Upper lobe of left lung (tissue), 6 donors: ENCODE measurements at regions not wholly inside any gene's neighbourhood (a gene's known extent, or its start where the extent isn't known, plus 50 kb on each side); places are given as distances from the start of the nearest gene placed in this dataset.

Source experiments
- ATAC-seq, 2 donors: fragments of 200-7000 bp; cut with Tn5 transposase; one replicate each; pipeline ENCODE4 v1.9.1; 2022; ENCODE audit warnings: mild to moderate bottlenecking in 2 of 2, moderate library complexity in 2 of 2; ENCODE audit not compliant: low FRiP score in 2 of 2
- DNase-seq, 2 donors: peaks; one replicate each; pipeline ENCODE4 v3.0.0-alpha.2; 2019 to 2020
- H3K27ac ChIP-seq, 4 donors: fragments of 200-600 bp; sonication (generic); one replicate each; pipeline ENCODE4 v1.5.1; 2016 to 2019
- H3K27me3 ChIP-seq, 4 donors: fragments of 200-600 bp; sonication (generic); one replicate each; pipeline ENCODE4 v1.5.1; 2017 to 2019
- H3K36me3 ChIP-seq, 4 donors: fragments of 200-600 bp; sonication (generic); one replicate each; pipeline ENCODE4 v1.5.1; 2016 to 2019
- H3K4me1 ChIP-seq, 4 donors: fragments of 200-600 bp; sonication (generic); one replicate each; pipeline ENCODE4 v1.5.1; 2018 to 2019
- H3K4me3 ChIP-seq, 4 donors: fragments of 200-600 bp; sonication (generic); one replicate each; pipeline ENCODE4 v1.5.1; 2017 to 2019; ENCODE audit warnings: mild to moderate bottlenecking in 2 of 4, moderate library complexity in 1 of 4
- H3K9me3 ChIP-seq, 4 donors: fragments of 200-600 bp; sonication (generic); one replicate each; pipeline ENCODE4 v1.5.1; 2018 to 2019
- CTCF ChIP-seq, 6 experiments: fragments of 450-650 bp in 4 of 6; fragments of 200-600 bp in 2 of 6; sonication (generic) in 2 of 6; IDR thresholded peaks; one replicate each; pipeline ENCODE4 v1.5.1; 2016 to 2019; ENCODE audit warnings: antibody characterized with exemption in 6 of 6
- EP300 ChIP-seq, 4 donors: sonication (generic); formaldehyde crosslinking; IDR thresholded peaks; one replicate each; pipeline ENCODE4 v1.5.1; 2017; ENCODE audit warnings: antibody characterized with exemption in 4 of 4, control low read depth in 2 of 4
- POLR2A ChIP-seq, 4 donors: fragments of 450-650 bp; IDR thresholded peaks; one replicate each; pipeline ENCODE4 v1.5.1; 2016 to 2017; ENCODE audit warnings: antibody characterized with exemption in 4 of 4, mild to moderate bottlenecking in 2 of 4
- POLR2AphosphoS5 ChIP-seq, 2 donors: sonication (generic); formaldehyde crosslinking; IDR thresholded peaks; one replicate each; pipeline ENCODE4 v1.5.1; 2017; ENCODE audit warnings: antibody characterized with exemption in 2 of 2
- WGBS, 2 donors: methylation state at CpG; one replicate each; pipeline ENCODE4 v1.1.5; 2017 to 2018; 5-methylcytosine and 5-hydroxymethylcytosine counted together
- donor health status: DM: no; HTN: no; CAD: no; lungs with moderate emphysema.
- donor health status: DM: no; HTN: yes; CAD: no; lungs with severe emphysema.

GRCh38 chr13:33508060-33508459, 222.5 kb upstream of the STARD13 start:
- peak overlapping the region in 1 of 4 donors; percentile 88 for H3K27ac ChIP-seq
- TF ChIP-seq POLR2A (IDR thresholded peaks at IDR 0.05) (no peak), POLR2AphosphoS5 (IDR thresholded peaks at IDR 0.05) (no peak), CTCF (IDR thresholded peaks at IDR 0.05) (no peak), EP300 (IDR thresholded peaks at IDR 0.05) (no peak)

GRCh38 chr13:33509642-33510229, 224.2 kb upstream of the STARD13 start:
- peak overlapping the region; percentile 74 to 88 (median 84) for H3K27ac ChIP-seq
- no peak overlapping the region for H3K4me3 ChIP-seq
- no peaks in the 10 kb centered on the region for H3K27me3 ChIP-seq
- peak; percentile 63 to 99 (median 90) for TF ChIP-seq EP300 (IDR thresholded peaks at IDR 0.05)
- TF ChIP-seq POLR2A (IDR thresholded peaks at IDR 0.05) = no peak
- TF ChIP-seq CTCF (IDR thresholded peaks at IDR 0.05) = no peak
- TF ChIP-seq POLR2AphosphoS5 (IDR thresholded peaks at IDR 0.05) = peak; percentile 77 to 89
- 48 to 49% methylated on average over 5 of the region's 5 CpGs for WGBS, 2 donors
- H3K4me1 ChIP-seq = peaks cover 10 to 21% (median 14%) of the 10 kb centered on the region in 4 donors
- DNase-seq (peak in 1 of 2 donors; percentile 57), ATAC-seq (peak; percentile 86)
- H3K36me3 ChIP-seq = no peaks in the 10 kb centered on the region
- H3K9me3 ChIP-seq = no peaks in the 10 kb centered on the region

More at GRCh38 chr13:33508060-33508459, 222.5 kb upstream of the STARD13 start:
- DNase-seq = no peak
- 96 to 100% methylated on average over 1 of the region's 1 CpG for WGBS, 2 donors
- Histone ChIP-seq H3K27me3 (no peaks in the 10 kb centered on the region), H3K4me1 (peaks cover 10 to 21% (median 14%) of the 10 kb centered on the region in 4 donors), H3K4me3 (no peak overlapping the region), H3K36me3 (no peaks in the 10 kb centered on the region), H3K9me3 (no peaks in the 10 kb centered on the region)
- ATAC-seq = no peak

- ATAC-seq (peak in 1 of 2 donors; percentile 12), DNase-seq (no peak)
- H3K4me3 ChIP-seq = no peak overlapping the region
- TF ChIP-seq POLR2AphosphoS5 (IDR thresholded peaks at IDR 0.05) = no peak
- no peak for TF ChIP-seq POLR2A (IDR thresholded peaks at IDR 0.05)
- TF ChIP-seq CTCF (IDR thresholded peaks at IDR 0.05) = no peak
- no peak for TF ChIP-seq EP300 (IDR thresholded peaks at IDR 0.05)
- peak overlapping the region; percentile 74 to 88 (median 84) for H3K27ac ChIP-seq
- no peaks in the 10 kb centered on the region for H3K36me3 ChIP-seq
- H3K9me3 ChIP-seq = no peaks in the 10 kb centered on the region
- H3K4me1 ChIP-seq = peaks cover 10 to 21% (median 14%) of the 10 kb centered on the region in 4 donors
- no peaks in the 10 kb centered on the region for H3K27me3 ChIP-seq
These were observed 224.9 kb upstream of the STARD13 start for GRCh38 chr13:33510350-33510970.

- DNase-seq (no peak), ATAC-seq (no peak)
- Histone ChIP-seq H3K9me3 (no peaks in the 10 kb centered on the region), H3K4me1 (peaks cover 10 to 21% (median 14%) of the 10 kb centered on the region in 4 donors), H3K27ac (no peak overlapping the region), H3K4me3 (no peak overlapping the region), H3K27me3 (no peaks in the 10 kb centered on the region), H3K36me3 (no peaks in the 10 kb centered on the region)
- WGBS, 2 donors = 74 to 80% methylated on average over 2 of the region's 2 CpGs
- TF ChIP-seq CTCF (IDR thresholded peaks at IDR 0.05) = no peak
- no peak for TF ChIP-seq POLR2AphosphoS5 (IDR thresholded peaks at IDR 0.05)
- TF ChIP-seq EP300 (IDR thresholded peaks at IDR 0.05) = no peak
- TF ChIP-seq POLR2A (IDR thresholded peaks at IDR 0.05) = no peak
These were observed 227.5 kb upstream of the STARD13 start for GRCh38 chr13:33512880-33513554.
